Astrocyte (in vitro differentiated cells and primary cell): ENCODE measurements at regions not wholly inside any gene's neighbourhood (a gene's known extent, or its start where the extent isn't known, plus 50 kb on each side); places are given as distances from the start of the nearest gene placed in this dataset.

Experiments
- EZH2 ChIP-seq: IDR thresholded peaks from 2 replicates; pipeline ENCODE4 v1.6.1; 2012; ENCODE audit warnings: mild to moderate bottlenecking, low read length, inconsistent platforms; ENCODE audit not compliant: insufficient read depth
- TF ChIP-seq, protein P1 (sequence below): IDR thresholded peaks from 2 replicates; pipeline ENCODE4 v1.5.1; 2011; ENCODE audit warnings: low read depth, mild to moderate bottlenecking, inconsistent platforms, low read length, moderate library complexity; ENCODE audit not compliant: insufficient read depth

DNA sequence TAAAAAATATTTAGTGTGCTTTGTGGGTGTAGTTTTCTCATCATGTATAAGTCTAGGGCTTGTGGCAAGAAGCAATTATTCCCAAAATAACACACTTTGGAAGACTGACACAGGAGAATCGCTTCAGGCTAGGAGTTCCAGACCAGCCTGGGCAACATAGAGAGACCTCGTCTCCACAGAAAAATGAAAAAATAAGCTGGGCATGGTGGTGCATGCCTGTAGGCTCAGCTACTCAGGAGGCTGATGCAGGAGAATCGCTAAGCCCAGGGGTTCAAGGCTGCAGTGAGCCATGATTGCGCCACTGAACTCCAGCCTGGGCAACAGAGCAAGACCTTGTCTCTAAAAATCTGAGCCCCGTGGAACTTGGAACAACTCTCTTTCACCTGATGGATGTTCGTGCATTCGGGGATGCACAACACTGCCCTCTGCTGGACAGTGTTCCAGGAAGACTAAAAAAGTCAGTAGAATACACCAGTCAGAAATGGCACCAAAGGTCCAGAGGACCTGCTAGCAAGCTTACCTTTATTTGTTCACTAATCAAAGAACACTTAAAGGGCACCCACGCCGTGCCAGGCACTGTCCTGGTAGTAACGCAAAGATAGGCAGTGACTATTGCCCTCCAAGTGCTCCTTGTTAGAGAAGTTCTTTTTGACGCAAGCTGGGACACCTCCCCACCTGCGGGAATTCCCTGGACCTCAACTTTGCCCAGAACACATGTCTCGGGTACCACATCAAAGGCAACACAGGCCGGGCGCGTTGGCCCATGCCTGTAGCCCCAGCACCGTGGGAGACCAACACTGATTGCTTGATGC is 81.9 kb upstream of the CALN1 start:
- TF ChIP-seq, protein P1, sequence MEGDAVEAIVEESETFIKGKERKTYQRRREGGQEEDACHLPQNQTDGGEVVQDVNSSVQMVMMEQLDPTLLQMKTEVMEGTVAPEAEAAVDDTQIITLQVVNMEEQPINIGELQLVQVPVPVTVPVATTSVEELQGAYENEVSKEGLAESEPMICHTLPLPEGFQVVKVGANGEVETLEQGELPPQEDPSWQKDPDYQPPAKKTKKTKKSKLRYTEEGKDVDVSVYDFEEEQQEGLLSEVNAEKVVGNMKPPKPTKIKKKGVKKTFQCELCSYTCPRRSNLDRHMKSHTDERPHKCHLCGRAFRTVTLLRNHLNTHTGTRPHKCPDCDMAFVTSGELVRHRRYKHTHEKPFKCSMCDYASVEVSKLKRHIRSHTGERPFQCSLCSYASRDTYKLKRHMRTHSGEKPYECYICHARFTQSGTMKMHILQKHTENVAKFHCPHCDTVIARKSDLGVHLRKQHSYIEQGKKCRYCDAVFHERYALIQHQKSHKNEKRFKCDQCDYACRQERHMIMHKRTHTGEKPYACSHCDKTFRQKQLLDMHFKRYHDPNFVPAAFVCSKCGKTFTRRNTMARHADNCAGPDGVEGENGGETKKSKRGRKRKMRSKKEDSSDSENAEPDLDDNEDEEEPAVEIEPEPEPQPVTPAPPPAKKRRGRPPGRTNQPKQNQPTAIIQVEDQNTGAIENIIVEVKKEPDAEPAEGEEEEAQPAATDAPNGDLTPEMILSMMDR, result peak; percentile 56
- TF ChIP-seq EZH2, result no peak
